ENCODE measurements at regions not wholly inside any gene's neighbourhood (a gene's known extent, or its start where the extent isn't known, plus 50 kb on each side); places are given as distances from the start of the nearest gene placed in this dataset.

DNA sequence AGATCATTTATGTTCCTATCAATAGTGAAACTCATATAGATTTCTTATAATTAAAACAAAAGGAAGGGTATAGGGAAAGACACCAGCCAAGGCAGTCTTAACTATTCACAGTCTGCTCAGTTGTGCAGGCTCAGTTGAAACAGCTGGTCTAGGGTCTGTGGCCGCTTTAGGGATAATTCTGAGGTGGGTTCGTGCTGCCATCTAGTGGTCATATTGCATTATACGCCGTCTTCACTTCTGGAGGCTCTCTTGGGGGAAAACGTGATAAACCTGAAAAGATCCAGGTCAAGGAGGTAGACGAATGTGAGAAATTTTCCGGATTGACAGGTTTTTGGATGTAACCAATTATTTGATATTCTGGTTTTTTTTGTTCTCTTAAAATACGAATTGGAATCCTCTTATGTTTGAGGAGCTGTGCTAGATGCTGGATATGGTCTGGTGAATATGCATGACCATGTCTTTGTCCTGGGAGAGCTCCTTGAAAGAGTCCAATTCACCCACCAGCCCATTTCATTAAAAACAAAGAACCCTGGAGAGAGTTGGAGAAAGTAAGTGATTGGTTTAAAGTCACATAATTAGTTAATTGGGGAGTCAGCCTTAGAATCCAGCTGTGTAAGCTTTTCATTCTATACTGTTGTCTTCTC, 492.4 kb downstream of the PLCL1 start (continued):
- peak; percentile 80 to 83 for TF ChIP-seq RAD21 (CRISPR knock-in tag; conservative IDR thresholded peaks at IDR 0.05 in 1 of 2, IDR thresholded peaks at IDR 0.05 in 1 of 2)
- TF ChIP-seq, protein P1, sequence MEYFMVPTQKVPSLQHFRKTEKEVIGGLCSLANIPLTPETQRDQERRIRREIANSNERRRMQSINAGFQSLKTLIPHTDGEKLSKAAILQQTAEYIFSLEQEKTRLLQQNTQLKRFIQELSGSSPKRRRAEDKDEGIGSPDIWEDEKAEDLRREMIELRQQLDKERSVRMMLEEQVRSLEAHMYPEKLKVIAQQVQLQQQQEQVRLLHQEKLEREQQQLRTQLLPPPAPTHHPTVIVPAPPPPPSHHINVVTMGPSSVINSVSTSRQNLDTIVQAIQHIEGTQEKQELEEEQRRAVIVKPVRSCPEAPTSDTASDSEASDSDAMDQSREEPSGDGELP (CRISPR knock-in tag; IDR thresholded peaks at IDR 0.05; ENCODE audit: borderline replicate concordance): peak; percentile 73
- peak; percentile 65; the same call in 1 of the 2 replicates for TF ChIP-seq STAG1 (CRISPR knock-in tag; IDR thresholded peaks at IDR 0.05; ENCODE audit: borderline replicate concordance)
- no peak for TF ChIP-seq ZNF644 (tag; IDR thresholded peaks at IDR 0.05; ENCODE audit: low read depth)

DNA sequence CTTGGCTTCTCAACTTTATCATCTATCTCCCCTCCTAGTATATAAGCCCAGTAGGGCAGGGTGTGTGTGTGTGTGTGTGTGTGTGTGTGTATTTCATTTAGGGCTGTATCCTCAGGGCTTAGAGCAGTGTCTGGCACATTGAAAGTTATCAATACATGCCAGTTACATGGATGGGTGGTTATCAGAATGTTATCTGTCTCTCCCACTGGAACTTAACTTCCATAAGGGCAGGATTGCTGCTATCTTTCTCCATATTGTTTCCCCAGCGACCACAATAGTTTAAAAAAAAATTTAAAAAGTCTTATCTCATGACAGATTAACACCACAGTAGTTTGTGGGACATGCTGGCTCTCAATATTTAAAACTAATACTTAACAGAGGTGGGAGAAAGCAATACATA, 488.9 kb downstream of the PLCL1 start:
- ChIA-PET CTCF (ENCODE audit: low intra/inter-chr PET ratio) (no interaction called here), POLR2A (interaction anchor here (1.0 kb wide), 1 partner anchor 13 kb away, joined by 3 read pairs; no protein-coding TSS in a partner anchor)
- Histone ChIP-seq H3K79me2 (ENCODE audit: control insufficient read depth, insufficient read depth, low read length) (no peaks in the 10 kb centered on the region), H3K27ac (ENCODE audit: extremely low read depth, low read depth, low read length) (no peak overlapping the region), H3K4me3 (no peak overlapping the region), H3K4me1 (replicated peaks in 1 of 2; ENCODE audit: control insufficient read depth in 2 of 2, insufficient read depth in 2 of 2, low read length in 2 of 2) (peaks cover 0 to 3% of the 10 kb centered on the region in 2 experiments; a peak in 2 of 5 replicates), H3K9me1 (ENCODE audit: control insufficient read depth, insufficient read depth, low read length) (no peaks in the 10 kb centered on the region), H3K27me3 (ENCODE audit: control insufficient read depth in 2 of 2, insufficient read depth in 2 of 2, low read length in 2 of 2) (peaks cover 0 to 6% of the 10 kb centered on the region in 2 experiments; a peak in 3 of 5 replicates), H3K36me3 (ENCODE audit: control insufficient read depth, insufficient read depth, low read length) (no peaks in the 10 kb centered on the region), H3K4me2 (ENCODE audit: insufficient read depth, low read length) (no peak overlapping the region), H2AFZ (ENCODE audit: low read depth, low read length) (no peak overlapping the region), H3K9me3 (replicated peaks; ENCODE audit: control insufficient read depth, insufficient read depth, low read depth, low read length) (no peaks in the 10 kb centered on the region), H4K20me1 (replicated peaks; ENCODE audit: control insufficient read depth, insufficient read depth, low read length) (no peaks in the 10 kb centered on the region), H3K9ac (ENCODE audit: insufficient read depth in 1 of 2, low read depth in 2 of 2, low read length in 2 of 2) (no peak overlapping the region)
- no peak for ATAC-seq
- BruUV-seq (replicated peaks): no TSS peak
- intact Hi-C loops (cut with micrococcal nuclease): loop anchor here (10.0 kb wide), 1 partner anchor 158 kb away; no protein-coding TSS in a partner anchor
- 0% methylated on average over 1 of the region's 1 CpG for WGBS (ENCODE audit: insufficient coverage, low coverage, missing lambda C conversion rate)
- in situ Hi-C loops (cut with MboI): loop anchor here (10.0 kb wide), 1 partner anchor 498 kb away; no protein-coding TSS in a partner anchor
- FAIRE-seq: no peak
- DNase-seq (ENCODE audit: extremely low read depth in 1 of 4, low spot score in 3 of 4): peak in 3 of 4 experiments; percentile 6 to 17 (median 13)
- TF ChIP-seq, protein P2, sequence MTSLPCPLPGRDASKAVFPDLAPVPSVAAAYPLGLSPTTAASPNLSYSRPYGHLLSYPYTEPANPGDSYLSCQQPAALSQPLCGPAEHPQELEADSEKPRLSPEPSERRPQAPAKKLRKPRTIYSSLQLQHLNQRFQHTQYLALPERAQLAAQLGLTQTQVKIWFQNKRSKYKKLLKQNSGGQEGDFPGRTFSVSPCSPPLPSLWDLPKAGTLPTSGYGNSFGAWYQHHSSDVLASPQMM (CRISPR knock-in tag; IDR thresholded peaks at IDR 0.05): no peak
- no peak for TF ChIP-seq HDAC1 (IDR thresholded peaks at IDR 0.05)
- peak; percentile 43; the same call in 1 of the 2 replicates for TF ChIP-seq KLF16 (IDR thresholded peaks at IDR 0.05)
- TF ChIP-seq, protein P3, sequence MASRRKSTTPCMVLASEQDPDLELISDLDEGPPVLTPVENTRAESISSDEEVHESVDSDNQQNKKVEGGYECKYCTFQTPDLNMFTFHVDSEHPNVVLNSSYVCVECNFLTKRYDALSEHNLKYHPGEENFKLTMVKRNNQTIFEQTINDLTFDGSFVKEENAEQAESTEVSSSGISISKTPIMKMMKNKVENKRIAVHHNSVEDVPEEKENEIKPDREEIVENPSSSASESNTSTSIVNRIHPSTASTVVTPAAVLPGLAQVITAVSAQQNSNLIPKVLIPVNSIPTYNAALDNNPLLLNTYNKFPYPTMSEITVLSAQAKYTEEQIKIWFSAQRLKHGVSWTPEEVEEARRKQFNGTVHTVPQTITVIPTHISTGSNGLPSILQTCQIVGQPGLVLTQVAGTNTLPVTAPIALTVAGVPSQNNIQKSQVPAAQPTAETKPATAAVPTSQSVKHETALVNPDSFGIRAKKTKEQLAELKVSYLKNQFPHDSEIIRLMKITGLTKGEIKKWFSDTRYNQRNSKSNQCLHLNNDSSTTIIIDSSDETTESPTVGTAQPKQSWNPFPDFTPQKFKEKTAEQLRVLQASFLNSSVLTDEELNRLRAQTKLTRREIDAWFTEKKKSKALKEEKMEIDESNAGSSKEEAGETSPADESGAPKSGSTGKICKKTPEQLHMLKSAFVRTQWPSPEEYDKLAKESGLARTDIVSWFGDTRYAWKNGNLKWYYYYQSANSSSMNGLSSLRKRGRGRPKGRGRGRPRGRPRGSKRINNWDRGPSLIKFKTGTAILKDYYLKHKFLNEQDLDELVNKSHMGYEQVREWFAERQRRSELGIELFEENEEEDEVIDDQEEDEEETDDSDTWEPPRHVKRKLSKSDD (conservative IDR thresholded peaks at IDR 0.05; ENCODE audit: low read length): no peak
- no peak for TF ChIP-seq ILK (tag; IDR thresholded peaks at IDR 0.05; ENCODE audit: borderline replicate concordance, low read depth)
- TF ChIP-seq ZNF384 (IDR thresholded peaks at IDR 0.05; ENCODE audit: low read depth, low read length): 0 out of 2 replicates have a peak, but pooled peaks have one; percentile 9
- TF ChIP-seq, protein P4, sequence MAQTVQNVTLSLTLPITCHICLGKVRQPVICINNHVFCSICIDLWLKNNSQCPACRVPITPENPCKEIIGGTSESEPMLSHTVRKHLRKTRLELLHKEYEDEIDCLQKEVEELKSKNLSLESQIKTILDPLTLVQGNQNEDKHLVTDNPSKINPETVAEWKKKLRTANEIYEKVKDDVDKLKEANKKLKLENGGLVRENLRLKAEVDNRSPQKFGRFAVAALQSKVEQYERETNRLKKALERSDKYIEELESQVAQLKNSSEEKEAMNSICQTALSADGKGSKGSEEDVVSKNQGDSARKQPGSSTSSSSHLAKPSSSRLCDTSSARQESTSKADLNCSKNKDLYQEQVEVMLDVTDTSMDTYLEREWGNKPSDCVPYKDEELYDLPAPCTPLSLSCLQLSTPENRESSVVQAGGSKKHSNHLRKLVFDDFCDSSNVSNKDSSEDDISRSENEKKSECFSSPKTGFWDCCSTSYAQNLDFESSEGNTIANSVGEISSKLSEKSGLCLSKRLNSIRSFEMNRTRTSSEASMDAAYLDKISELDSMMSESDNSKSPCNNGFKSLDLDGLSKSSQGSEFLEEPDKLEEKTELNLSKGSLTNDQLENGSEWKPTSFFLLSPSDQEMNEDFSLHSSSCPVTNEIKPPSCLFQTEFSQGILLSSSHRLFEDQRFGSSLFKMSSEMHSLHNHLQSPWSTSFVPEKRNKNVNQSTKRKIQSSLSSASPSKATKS (CRISPR knock-in tag; IDR thresholded peaks at IDR 0.05): no peak
- TF ChIP-seq ESRRA (IDR thresholded peaks at IDR 0.05; ENCODE audit: borderline replicate concordance, low read depth): no peak
- no peak for TF ChIP-seq KAT8 (IDR thresholded peaks at IDR 0.05; ENCODE audit: low read depth)
- peak; percentile 68 for TF ChIP-seq CBFA2T3 (IDR thresholded peaks at IDR 0.05)
- TF ChIP-seq SOX6 (IDR thresholded peaks at IDR 0.05): peak; percentile 45
